HG03354 (cell line): ENCODE measurements at regions not wholly inside any gene's neighbourhood (a gene's known extent, or its start where the extent isn't known, plus 50 kb on each side); places are given as distances from the start of the nearest gene placed in this dataset.

Experiments used
- ATAC-seq: cut with Tn5 transposase; IDR thresholded peaks from one replicate; pipeline ENCODE4 v1.9.1; 2021; ENCODE audit warnings: mild to moderate bottlenecking; ENCODE audit not compliant: unreplicated experiment, poor library complexity, severe bottlenecking

DNA sequence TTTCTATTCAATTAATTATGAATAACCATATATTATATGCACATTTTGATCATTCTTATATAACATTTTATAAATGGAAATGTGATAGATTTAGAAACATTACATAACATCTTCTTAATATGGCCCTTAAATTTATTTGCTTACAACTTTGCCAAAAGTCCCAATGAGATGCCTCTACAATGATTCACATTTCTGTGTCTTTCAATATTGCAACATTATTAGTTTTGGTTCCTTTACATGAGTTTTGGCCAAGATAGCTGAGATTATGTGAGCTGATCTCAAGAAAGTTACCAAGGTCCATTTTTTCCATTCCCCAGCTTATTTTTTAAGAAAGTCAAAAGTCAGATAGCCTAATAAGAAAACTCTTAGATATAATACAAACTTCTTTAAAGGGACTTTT, 361.2 kb downstream of the PCDH7 start:
- no peak for ATAC-seq

DNA sequence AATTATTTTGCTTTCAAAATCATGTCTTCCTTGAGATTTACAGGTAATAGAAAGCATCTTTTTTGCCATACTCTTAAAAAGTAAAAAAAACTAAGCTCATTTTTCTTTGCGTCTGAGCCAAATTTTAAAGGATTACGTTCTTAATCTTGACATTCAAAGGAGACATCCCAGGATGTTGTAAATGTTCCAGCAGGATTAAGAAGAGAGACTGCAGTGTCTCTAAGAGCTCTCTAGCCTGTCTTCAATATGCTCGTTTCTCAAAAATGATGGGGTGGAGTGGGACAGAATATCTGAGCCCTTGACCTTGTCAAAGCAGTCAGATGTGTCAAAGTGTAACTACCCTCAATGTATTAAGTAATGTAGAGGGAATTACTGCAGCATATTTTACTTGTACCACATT, 363.3 kb downstream of the PCDH7 start:
- no peak for ATAC-seq

DNA sequence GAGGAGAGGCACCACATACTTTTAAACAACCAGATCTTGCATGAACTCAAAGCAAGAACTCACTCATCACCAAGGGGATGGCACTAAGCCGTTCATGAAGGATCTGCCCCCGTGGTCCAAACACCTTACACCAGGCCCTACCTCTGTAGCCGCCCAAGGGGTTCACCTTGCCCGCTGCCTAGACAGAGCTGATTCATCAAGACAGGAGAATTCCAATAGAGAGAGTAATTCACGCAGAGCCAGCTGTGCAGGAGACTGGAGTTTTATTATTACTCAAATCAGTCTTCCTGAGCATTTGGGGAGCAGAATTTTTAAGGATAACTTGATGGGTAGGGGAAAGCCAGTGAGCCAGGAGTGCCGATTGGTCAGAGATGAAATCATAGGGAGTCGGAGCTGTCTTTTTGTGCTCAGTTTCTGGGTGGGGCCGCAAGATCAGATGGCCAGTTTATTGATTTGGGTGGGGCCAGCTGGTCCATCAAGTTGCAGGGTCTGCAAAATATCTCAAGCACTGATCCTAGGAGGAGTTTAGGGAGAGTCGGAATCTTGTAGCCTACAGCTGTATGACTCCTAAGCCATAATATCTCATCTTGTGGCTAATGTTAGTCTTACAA, 364.7 kb downstream of the PCDH7 start:
- ATAC-seq = no peak

DNA sequence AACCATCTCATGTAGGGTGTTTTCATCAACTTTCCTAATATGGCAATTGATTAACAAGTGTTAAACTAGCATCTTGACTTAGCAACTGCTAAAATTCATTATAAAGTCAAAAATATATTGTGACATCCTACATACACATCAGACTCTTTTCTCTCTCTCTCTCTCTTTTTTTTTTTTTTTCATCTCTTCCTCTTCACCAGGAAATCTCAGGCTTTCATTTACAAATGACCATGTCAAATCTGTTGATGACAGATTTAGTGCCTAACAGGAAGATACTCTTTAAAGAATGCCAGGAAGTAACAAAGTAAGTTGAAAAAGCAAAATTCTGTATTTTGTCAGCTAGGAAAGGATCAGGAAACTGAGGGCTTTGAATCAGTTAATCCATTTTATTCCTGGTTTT, 365.5 kb downstream of the PCDH7 start:
- no peak for ATAC-seq

DNA sequence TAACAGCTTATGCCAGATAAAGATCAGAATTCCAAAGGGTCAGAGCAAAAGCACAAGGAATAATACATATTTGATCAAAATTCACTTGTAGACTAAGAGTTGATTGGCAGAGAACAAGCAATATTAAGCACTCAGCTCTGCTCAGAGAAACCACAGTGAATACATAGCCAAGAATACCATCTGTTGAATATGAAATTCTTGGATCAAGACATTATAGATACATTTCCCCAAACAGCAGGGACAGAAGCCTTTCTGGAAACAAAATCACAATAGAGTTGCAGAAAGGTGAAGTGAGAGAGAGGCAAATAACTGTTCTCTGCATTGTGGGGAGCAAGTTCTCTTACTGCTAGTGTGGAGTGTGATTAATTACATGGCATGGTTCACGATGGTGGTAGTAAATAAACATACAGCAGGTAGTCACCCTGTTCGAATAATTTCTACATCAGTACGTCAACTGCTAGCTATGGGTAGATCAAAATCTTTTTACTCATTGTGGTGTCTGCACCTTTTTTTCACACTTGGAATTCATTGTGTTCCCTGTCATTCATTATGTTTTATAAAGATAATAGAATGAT, 366.7 kb downstream of the PCDH7 start:
- no peak for ATAC-seq

DNA sequence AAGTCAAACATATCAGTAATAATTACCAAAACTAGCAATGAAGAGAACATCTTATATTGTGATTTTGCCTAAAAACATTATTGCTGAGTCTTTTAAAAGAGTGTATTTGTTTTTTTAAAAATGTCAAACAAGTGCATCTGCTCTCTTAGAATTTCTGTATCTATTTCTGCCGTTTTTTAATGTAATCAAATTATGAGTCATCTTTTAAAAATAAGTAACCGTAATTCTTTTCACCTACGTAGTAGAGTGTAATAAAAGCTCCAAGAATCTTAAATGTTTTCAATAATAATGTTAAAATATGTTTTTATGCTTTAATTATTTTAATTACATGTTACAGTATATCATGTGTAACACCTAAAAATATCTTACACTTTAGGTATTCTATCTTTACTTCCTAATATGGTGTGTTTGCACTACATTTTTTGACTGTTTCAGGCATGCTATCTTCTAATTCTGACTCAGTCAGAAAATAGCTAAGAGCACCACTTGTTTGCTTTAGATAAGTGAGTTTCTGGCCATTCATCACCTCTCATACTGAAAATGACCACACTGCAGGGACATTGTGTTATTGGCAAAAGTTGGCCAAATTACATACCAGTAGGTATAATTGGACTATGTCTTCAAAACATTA, 368.5 kb downstream of the PCDH7 start:
- ATAC-seq = no peak

DNA sequence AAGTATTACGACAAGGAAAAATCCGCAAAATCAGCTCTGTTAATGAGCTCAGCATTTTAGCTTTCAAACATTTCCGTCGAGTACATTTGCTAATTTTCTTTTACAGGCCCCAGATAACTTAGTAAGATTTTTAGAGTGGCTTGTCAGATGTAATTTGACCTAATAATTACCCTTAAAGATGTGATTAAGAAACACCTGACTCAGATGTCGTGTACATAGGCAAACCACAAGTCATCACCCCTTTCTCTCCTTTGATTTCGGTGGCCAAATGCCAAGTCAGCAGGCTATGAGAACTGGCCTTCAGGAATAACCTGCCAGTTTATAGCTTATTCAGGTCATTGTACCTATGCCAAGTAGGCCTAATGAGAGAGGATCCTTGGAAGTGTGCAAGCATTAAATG, 369.6 kb downstream of the PCDH7 start:
- ATAC-seq = no peak

DNA sequence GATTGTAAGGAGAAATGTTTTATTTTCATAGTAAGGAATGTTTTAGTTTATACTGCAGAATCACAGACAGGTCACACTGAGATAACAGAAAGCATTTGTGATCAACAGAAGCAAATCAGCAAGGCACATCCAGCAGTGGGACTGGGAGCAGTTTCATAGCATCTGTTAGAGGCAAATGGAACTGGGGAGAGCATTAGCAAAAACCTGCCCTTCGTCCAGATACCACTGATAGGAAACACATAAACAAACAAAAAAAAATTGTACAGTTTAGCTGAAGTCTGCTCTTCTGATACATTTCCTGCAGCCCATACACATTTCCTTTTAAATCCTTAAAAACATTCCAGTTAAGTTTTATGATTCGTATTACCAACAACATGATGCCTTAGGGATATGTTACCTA, 374.3 kb downstream of the PCDH7 start:
- no peak for ATAC-seq

DNA sequence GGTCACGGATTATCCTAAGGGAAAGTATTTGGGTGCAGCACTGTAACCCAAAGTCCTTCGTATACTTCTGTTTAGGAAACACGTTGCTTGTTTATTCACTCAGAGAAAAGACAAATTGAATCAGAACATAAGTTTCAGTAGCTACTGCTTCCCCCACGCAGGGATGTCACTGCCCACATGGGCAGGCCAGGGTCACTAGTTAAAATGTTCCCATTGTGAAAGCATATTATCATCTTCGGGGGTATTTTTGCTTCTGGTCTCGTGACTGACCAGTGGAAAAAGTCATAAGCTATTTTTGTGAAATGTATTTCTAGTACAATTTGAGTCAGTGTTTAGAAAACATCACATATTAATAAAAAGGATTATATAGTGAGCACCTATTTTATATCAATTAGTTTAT, 377.8 kb downstream of the PCDH7 start:
- no peak for ATAC-seq

DNA sequence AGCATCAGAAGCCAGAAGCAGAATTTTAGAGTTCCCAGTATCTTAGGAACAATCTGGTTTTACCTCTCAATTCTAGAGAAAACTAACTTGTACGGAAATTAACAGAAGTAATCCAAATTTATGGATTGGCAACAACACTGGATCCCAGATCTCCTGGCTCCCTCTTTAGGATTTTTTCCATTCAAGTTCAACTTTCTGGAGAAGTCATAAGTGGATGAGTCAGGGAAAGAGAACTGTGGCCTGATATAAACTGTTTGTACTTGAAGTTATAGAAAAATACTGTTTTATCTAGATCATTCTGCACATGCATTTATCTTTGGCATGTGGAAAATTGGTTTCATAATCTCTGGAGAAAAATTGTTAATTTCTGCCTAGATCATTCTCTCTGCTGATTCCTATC, 380.4 kb downstream of the PCDH7 start:
- ATAC-seq = no peak

DNA sequence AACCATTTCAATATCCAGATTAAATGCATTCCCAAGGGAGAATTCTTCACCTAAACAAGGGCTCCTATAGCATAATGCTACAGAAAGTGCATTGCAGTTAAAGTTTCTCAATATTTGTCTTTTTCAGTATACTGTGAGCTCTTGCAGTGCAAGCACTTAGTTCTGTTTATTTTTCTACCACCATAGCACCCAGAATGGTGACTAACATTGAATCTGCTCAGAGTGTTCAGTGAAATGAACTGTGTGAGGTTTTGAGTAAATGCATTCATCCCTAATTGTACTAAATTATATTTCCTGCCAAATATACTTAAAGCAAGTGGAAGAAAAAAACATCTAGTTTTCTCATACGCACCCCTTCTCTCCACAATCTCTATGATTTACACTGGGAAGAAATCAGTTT, 383.9 kb downstream of the PCDH7 start:
- ATAC-seq = no peak

DNA sequence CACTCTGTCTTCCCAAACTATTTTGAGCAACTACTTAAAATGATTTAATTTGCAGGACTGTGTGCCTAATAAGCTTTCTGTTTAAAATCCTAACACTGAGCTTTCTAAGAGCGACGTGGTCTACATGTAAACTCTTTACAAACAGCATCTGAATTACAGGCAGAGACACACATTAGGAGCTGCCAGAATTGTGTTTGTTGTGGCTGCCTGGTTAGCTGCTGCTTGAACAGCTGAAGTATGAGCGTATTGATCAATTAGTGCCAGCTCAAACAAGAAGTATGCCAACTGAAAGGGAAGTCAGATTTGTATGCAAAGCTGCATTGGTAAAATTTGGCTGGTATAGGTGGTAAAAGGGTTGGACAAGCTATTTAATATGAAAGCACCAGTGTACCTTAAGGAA, 384.4 kb downstream of the PCDH7 start:
- no peak for ATAC-seq

DNA sequence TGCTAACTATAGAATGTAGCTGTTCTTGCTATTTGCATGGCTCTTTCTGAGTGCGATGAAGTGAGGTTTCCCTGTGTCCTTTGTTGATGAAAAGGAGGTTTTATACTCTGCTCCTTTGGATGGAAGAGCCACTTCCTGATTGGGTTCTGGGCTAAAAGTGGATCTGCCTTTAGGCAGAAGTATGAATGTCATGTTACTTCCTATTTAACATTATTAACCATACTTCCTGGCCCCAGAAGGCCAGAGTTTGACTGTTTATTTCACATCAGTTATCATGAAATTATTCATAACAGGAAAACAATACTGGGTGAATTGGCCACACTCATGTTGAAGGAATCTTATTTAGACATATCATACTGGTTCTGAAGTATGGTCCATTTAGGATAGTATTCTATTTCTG, 386.2 kb downstream of the PCDH7 start:
- ATAC-seq = no peak

DNA sequence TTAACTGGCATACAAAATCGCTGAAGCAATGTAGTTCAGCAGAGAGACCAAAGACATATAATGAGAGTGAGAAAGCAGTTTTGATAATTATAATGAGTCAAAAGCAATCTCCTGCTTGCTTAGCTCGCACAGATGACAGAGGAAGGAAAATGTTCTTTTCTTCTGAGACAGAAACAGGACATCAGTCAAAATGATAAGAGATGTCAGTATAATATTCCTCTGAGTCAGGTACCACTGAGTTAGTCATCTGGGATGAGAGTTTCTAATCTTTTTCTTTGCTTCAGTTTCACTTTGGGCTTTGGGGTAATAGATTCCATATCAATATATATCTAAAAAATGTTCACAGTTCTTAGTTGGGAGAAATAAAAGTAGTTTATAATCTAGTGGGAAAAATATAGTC, 387.2 kb downstream of the PCDH7 start:
- no peak for ATAC-seq

DNA sequence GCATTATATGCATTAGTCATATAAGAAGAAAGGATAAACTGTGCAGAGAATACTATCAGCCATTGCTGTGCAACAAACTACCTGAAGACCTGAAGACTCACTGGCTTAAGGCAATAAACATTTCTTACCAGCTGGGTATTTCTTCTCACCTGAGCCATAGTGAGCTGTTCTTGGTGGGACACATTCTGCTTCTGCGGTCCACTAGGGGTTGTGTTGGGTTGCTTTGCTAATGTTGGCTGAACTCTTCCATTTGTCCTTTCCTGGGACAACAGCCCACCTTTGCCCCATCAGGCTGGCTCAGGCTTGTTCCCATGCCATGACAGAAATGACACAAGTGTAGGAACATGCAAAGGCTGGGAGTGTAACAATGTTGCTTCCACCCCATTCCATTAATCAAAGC, 388.6 kb downstream of the PCDH7 start:
- ATAC-seq = no peak

DNA sequence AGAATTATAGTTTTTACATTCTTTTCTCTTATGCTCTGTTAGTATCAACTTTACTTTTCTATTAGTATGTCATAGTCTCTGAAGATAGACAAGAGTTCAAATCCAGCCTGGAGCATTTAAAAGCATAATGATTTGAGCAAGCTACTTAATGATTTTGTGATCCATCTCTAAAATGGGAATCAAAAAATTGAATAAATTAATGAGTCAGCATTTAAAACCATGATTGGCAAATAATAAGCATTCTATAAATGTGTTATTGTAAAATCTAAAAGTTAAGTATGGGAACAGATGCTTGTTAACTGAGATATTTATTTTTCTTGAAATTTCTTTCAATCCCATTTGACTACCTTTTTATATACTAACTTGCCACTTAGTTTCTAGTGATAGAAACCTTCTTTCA, 391.6 kb downstream of the PCDH7 start:
- ATAC-seq = no peak

DNA sequence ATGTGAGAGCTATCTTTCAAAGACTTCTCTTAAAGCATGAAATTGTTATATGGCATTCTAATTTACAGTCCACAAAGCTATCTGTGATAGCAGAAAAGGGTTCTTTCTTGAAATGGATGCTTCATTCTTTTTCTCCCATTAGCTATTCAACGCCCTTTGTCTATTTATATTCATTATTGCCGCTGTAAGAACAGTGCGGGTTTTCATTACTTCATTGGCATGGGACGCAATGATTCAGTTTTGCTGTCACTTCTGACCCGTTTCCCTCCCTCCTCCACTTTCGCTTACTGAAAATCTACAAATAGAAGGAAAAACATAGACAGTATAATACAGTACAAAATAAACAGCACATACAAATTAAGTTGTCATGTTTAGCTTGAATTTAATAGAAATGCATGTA, 394.6 kb downstream of the PCDH7 start:
- no peak for ATAC-seq

DNA sequence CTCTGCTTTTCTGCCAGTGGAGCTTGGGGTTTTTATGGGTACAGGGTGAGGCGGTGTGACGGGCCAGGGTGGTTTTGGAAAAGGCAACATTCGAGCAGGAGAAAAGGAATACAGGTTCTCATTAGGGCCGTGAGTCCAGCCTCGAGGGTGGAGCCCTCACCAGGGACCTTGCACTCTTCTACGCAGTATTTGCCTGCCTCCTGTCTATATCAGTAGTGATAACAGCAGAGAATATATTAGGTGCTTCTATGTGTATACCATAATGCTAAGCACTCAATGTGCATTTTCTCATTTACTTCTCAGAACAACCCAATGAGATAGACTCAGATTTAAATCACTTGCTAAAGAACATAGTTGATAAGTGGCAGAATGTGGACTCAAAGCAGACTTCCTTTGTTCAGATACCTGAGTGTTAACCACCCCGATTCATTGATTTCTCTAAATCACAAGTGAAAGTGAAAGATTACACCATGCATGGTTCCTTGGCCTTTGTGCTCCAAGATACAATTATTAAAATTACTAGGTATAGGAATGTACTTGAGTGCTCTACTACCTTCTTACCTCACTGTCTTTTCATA, 403.9 kb downstream of the PCDH7 start:
- no peak for ATAC-seq

DNA sequence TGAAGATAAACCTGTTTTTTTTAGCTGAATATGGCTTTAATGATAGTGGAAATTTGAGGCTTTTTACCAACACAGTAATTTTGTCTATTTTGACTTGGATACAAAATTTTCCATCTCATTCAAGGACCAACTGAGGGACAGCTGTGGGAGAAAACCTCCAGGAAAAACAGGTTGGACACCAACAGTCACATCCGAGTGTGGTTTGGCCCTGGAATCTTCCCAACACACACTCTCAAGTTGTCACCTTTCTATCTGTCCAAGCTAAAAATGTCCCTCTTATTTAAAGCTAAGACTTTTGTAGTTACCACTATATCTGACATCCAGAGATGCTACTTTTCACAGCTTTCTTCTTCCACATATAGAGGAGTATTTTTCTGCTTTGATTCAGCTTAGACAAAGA, 404.9 kb downstream of the PCDH7 start:
- ATAC-seq = no peak

DNA sequence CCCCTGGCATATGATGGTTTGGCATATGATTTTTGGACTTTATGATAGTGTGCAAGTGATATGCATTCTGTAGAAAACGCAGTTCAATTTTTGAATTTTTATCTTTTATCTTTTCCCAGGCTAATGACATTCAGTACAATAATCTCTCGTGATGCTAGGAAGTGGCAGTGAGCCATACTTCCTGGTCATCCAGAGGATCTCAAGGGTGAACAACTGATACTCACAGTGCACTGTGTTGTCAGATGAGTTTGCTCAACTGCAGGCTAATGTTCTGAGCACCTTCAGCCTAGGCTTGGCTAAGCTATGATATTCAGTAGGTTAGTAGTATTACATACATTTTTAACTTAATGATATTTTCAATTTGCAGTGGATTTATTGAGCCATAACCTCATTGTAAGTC, 405.3 kb downstream of the PCDH7 start:
- no peak for ATAC-seq

DNA sequence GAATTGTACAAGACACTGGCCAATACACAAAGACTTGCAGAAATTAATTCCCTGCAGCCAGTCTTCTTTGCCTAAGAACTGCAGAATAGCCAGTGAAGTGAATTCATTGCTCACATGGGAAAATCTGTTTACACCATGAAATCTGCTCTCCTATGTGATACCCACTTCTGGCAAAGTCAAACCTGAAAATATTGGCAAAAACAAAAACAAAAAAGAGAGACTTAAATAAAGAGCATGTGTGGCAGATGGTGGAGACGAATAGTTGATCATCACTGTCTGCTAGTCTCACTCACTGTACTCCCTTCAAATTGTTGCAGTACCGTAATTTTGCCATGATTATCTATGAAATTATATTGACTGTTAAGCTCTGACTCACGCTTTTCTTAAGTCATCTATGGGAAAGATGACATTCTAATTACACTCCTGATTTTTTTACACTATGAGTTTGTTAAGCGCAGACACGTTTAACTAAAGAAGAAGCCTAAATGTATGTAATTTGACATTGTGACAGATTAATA, 406.8 kb downstream of the PCDH7 start:
- ATAC-seq = no peak
